GM12874 (cell line): ENCODE measurements at regions not wholly inside any gene's neighbourhood (a gene's known extent, or its start where the extent isn't known, plus 50 kb on each side); places are given as distances from the start of the nearest gene placed in this dataset.

Experiments used
- CTCF ChIP-seq: IDR thresholded peaks from 2 replicates; pipeline ENCODE4 v1.5.1; 2011; ENCODE audit warnings: low read depth, mild to moderate bottlenecking, control low read depth, low read length, moderate library complexity; ENCODE audit not compliant: insufficient read depth

- TF ChIP-seq CTCF = no peak
These were observed 1524.3 kb downstream of the PCDH18 start for GRCh38 chr4:136007991-136008390.

GRCh38 chr4:136002316-136002715 lies 1530.0 kb downstream of the PCDH18 start:
- no peak for TF ChIP-seq CTCF

- TF ChIP-seq CTCF = no peak
These were observed 1530.5 kb downstream of the PCDH18 start for GRCh38 chr4:136001791-136002190.

GRCh38 chr4:136000246-136000645 lies 1532.0 kb downstream of the PCDH18 start:
- TF ChIP-seq CTCF = no peak

- no peak for TF ChIP-seq CTCF
These were observed 1537.9 kb downstream of the PCDH18 start for GRCh38 chr4:135994360-135994759.

- TF ChIP-seq CTCF = no peak
These were observed 1555.4 kb downstream of the PCDH18 start for GRCh38 chr4:135976860-135977259.

GRCh38 chr4:135966936-135967335 lies 1565.4 kb downstream of the PCDH18 start:
- no peak for TF ChIP-seq CTCF

DNA sequence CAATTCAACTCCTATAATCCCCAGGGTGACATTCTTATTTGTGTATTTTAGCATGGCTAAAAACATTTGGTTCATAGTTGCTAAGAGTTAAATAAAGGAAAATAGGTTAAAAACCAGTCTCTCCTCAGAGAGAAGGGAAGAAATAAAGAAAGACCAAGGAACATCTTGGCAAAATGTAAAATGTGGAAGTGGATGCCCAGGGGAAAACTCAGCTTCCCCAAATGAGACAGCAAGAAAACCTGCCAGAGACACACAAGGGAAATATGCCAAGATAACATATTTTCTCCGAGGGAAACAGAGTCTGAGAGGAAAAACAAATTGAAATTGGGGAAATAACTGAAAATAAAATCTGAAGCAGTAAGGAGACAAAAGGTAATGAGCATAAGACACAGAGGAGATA lies 1569.3 kb downstream of the PCDH18 start:
- no peak for TF ChIP-seq CTCF
